Activated CD4-positive, CD25-positive, alpha-beta regulatory T cell treated with anti-CD3 and anti-CD28 coated beads, Interleukin-2, amount 50 U/mL, for 16 hours (primary cell): ENCODE measurements at regions not wholly inside any gene's neighbourhood (a gene's known extent, or its start where the extent isn't known, plus 50 kb on each side); places are given as distances from the start of the nearest gene placed in this dataset.

Experiments
- DNase-seq: peaks from one replicate; pipeline ENCODE4 v3.0.0-alpha.2; 2020; ENCODE audit warnings: low read depth, low spot score

DNA sequence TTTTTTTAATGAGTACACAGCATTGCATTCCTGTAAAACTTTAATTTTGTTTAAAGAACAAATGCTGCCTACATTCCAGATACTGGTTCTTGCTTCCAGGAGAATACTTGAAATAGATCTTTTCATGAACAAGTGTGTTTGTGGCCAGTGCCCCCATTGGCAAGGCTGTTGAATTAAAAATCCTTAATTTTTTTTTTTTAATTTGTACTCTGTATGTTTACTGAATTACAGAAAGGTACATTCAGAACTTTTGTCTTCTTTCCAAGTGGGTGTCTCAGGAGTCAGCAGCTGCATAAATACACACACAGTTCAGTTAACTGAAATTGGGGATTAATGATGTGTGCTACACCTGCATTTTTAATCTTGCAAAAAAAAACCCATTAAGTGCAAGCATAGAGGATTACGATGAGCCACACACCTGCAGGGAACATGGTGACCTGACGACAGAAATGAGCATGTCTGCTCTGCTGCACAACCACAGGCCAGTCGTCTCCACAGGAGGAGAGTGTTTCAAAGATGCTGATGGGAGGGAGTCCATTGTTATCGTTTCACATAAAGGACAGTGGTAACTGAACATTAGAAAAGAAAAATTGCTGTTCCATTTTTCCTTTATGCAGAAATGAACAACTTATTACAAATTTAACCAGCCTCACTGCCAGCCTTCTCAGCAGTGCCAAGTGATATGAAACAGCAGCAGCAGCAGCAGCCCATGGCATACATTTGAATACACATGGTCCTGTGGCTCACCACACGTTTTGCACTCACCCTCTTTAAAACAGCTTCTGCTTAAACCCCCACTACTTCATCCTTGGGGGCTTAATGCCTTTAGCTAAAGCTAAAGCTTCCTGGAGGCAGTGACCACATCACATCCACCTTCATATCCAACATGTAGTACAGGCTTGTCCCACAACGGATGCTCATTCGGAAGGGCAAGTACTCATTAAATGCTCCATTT lies 72.3 kb upstream of the RFC3 start:
- DNase-seq, result no peak

DNA sequence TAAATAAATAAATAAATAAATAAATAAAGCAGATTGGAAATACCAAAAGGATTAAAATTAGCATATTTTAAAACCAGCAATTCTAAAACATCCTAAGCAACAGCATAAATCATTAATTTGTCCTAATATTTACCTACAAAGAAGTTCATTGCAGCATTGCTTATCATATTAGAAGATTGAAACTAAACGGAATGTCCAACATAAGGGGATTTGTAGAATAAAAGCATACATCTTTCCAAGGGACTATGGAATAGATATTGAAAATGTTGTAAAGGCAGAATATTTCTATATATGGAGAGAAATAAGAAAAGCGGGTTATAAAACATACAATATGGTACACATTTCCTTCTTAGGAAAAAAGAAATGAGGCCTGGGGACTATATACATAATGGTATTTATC lies 71.1 kb upstream of the RFC3 start:
- no peak for DNase-seq

DNA sequence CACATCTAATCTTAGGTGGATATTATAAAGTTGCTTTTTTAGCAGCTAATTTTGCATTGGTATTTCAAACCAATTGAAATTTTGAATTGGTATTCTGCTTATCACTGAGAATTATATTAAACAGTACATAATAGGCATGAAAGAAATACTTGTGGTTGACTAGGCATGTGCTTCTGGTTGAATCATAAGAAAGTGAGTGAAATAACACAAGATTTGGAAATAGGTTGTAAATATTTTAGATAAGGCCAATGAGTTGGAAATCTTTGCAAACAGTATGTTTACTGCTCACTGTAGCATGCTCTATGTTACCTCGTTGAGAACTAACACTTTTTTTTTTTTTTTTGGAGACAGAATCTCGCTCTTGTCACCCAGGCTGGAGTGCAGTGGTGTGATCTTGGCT lies 66.8 kb upstream of the RFC3 start:
- no peak for DNase-seq

DNA sequence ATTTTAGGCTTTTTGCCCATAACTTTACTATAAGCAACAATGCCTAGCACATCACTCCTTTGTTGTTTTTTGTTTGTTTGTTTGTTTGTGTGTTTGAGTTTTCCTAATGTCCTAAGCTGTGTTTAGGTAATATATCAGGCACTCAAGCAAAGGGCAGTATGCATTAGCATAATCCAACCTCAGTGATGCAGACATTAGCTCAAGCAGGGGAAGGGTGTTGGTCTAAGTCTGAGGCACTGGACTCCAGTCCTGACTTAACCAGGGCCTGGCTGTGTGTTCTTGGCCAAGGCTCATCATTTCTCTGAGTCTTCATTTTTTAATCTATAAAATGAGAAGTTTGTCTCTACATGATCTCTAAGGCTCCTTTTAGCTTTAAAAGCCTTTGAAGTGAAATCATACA lies 65.9 kb upstream of the RFC3 start:
- DNase-seq, result no peak

DNA sequence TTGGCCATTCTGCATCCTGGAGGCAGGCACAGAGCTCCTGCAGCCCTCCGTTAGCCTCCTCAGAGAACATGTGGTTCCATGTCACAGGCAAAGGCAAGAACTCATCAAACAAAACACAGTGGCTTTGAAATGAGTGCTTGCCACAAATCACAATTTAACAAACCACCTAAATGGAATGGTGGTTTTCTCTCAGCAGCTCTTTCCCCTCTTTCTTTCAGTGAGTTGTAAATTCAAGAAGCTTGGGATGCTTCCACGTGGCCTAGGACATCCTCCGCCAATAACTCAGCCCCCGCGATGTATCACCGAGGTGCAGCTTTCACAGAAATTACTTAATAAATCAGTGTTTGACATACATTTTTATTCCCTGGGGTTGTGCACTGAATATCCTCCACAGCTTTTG lies 65.4 kb upstream of the RFC3 start:
- no peak for DNase-seq

DNA sequence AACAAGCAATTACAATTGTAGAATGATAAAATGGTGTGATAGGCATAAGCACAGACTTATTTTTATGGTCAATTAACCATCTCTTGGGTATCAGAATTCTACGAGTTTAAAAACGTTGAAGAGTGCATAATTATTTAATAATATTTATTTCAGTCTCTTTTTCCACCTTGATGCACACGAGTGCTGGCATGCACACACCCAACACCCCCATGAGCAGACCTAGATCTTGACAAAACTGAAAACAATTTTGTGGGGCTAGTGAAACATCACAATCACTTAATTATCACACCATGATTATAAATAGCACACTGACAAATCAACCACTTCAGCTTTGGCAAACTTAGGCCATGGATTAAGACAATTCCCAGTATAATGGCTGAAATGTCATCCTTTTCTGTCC lies 61.0 kb upstream of the RFC3 start:
- no peak for DNase-seq

- no peak for DNase-seq
These were observed 60.2 kb upstream of the RFC3 start for GRCh38 chr13:33757713-33758112.

GRCh38 chr13:33758113-33758512 lies 59.8 kb upstream of the RFC3 start:
- DNase-seq, result no peak

- no peak for DNase-seq
These were observed 56.2 kb upstream of the RFC3 start for GRCh38 chr13:33761740-33762139.

DNA sequence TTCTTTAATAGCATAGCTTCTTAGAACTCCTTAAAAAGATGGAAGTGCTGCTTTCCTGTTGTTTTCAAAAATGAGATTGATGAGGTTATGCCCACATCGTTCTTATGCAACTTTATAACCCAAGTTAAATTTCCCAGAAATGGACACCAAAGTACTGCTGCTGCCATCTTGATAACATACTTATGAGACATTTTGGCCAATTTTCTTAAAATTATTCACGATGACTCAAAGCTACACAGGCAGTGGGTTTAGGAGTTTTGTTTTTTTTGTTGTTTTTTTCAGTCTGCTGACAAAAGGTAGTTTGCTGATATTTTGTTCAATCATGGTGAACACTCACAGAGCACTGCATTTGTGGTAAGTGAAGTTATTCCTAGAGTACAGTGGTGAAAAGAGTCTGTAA lies 54.9 kb upstream of the RFC3 start:
- no peak for DNase-seq

- no peak for DNase-seq
These were observed 53.2 kb upstream of the RFC3 start for GRCh38 chr13:33764716-33765115.

- DNase-seq, result no peak
These were observed 51.4 kb upstream of the RFC3 start for GRCh38 chr13:33766329-33767123.

DNA sequence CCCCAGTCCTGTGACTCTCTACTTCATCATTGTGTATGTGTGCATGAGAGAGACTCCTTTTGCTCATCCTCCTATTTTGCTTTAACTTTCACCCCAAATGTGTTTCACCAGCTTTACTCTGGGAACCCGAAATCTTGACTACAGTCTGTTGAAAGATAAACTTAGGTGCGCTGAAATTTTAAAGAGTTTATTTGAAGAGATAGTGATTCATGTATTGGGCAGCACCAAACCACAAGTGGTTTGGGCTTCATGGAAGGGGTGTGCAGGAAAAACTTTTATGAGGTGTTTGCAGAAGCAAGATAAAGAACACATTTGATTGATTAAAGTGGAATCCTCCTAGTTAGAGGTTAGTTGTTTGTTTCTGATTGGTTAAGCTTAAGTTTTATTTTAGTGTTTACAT lies 50.8 kb upstream of the RFC3 start:
- no peak for DNase-seq
